DOHH2 (cell line): ENCODE measurements at regions not wholly inside any gene's neighbourhood (a gene's known extent, or its start where the extent isn't known, plus 50 kb on each side); places are given as distances from the start of the nearest gene placed in this dataset.

Source experiments
- H3F3A ChIP-seq: fragments of 200-600 bp; sonication (generic), shearing (Covaris generic); 2 replicates; pipeline ENCODE4 v1.6.0; 2016; ENCODE audit warnings: antibody characterized with exemption, mild to moderate bottlenecking; ENCODE audit not compliant: control insufficient read depth, insufficient read depth
- H3K27ac ChIP-seq: fragments of 200-600 bp; sonication (generic); 2 replicates; pipeline ENCODE4 v1.5.1; 2014; ENCODE audit warnings: low read depth, mild to moderate bottlenecking, low read length, moderate library complexity
- H3K27me3 ChIP-seq: fragments of 200-600 bp; sonication (generic); 2 replicates; pipeline ENCODE4 v1.6.1; 2014; ENCODE audit warnings: mild to moderate bottlenecking, low read length, mixed read lengths; ENCODE audit not compliant: control insufficient read depth
- H3K36me3 ChIP-seq: fragments of 200-600 bp; sonication (generic); 2 replicates; pipeline ENCODE4 v1.6.1; 2014; ENCODE audit warnings: mild to moderate bottlenecking, low read length, moderate library complexity, mixed read lengths; ENCODE audit not compliant: control insufficient read depth
- H3K4me1 ChIP-seq: fragments of 200-600 bp; sonication (generic); 2 replicates; pipeline ENCODE4 v1.6.1; 2014; ENCODE audit warnings: mild to moderate bottlenecking, low read length, mixed read lengths; ENCODE audit not compliant: control insufficient read depth
- H3K4me2 ChIP-seq: fragments of 200-600 bp; sonication (generic); 2 replicates; pipeline ENCODE4 v1.6.0; 2014; ENCODE audit warnings: mild to moderate bottlenecking, low read length, moderate library complexity
- H3K4me3 ChIP-seq: fragments of 200-600 bp; sonication (generic); 2 replicates; pipeline ENCODE4 v1.5.1; 2014; ENCODE audit warnings: mild to moderate bottlenecking, low read length, mixed read lengths
- H3K79me2 ChIP-seq: fragments of 200-600 bp; sonication (generic); 2 replicates; pipeline ENCODE4 v1.6.1; 2014; ENCODE audit warnings: mild to moderate bottlenecking, low read length, mixed read lengths; ENCODE audit not compliant: control insufficient read depth
- H3K9me2 ChIP-seq: fragments of 200-600 bp; sonication (generic); replicated peaks from 2 replicates; pipeline ENCODE4 v1.6.1; 2014; ENCODE audit warnings: mild to moderate bottlenecking, low read length, mixed read lengths; ENCODE audit not compliant: control insufficient read depth
- H3K9me3 ChIP-seq: fragments of 200-600 bp; sonication (generic); 2 replicates; pipeline ENCODE4 v1.6.1; 2014; ENCODE audit warnings: antibody characterized with exemption, low read length, mixed read lengths; ENCODE audit not compliant: control insufficient read depth, insufficient read depth
- H4K20me1 ChIP-seq: fragments of 200-600 bp; sonication (generic); 2 replicates; pipeline ENCODE4 v1.6.0; 2014; ENCODE audit warnings: low read depth, mild to moderate bottlenecking, antibody characterized with exemption, low read length, moderate library complexity; ENCODE audit not compliant: control insufficient read depth, insufficient read depth
- CTCF ChIP-seq: fragments of 200-600 bp; sonication (generic); IDR thresholded peaks from one replicate; pipeline ENCODE4 v1.5.1; 2014; ENCODE audit warnings: antibody characterized with exemption, mild to moderate bottlenecking, low read depth, low read length; ENCODE audit not compliant: poor library complexity, severe bottlenecking
- EZH2phosphoT487 ChIP-seq: fragments of 200-600 bp; sonication (generic); IDR thresholded peaks from 2 replicates; pipeline ENCODE4 v1.6.1; 2017; ENCODE audit warnings: borderline replicate concordance, mild to moderate bottlenecking, antibody characterized with exemption, low read length, moderate library complexity, mixed read lengths

- Histone ChIP-seq H3K27me3 (no peaks in the 10 kb centered on the region), H3K4me3 (peak overlapping the region; percentile 64), H3K27ac (peak overlapping the region; percentile 96), H3K9me3 (no peaks in the 10 kb centered on the region), H3F3A (peaks cover 40% of the 10 kb centered on the region), H3K36me3 (peaks cover under 1% of the 10 kb centered on the region; the same call in 1 of the 2 replicates), H3K9me2 (no peaks in the 10 kb centered on the region), H3K4me1 (peaks cover 85% of the 10 kb centered on the region), H3K4me2 (peak overlapping the region; percentile 83), H3K79me2 (no peaks in the 10 kb centered on the region), H4K20me1 (no peaks in the 10 kb centered on the region)
- no peak for TF ChIP-seq EZH2phosphoT487
- no peak for TF ChIP-seq CTCF
Measured at GRCh38 chr9:109967651-109968642, 187.9 kb downstream of the PALM2AKAP2 start.

- peaks cover 87% of the 10 kb centered on the region for H3K4me1 ChIP-seq
- no peaks in the 10 kb centered on the region for H3K9me2 ChIP-seq
- no peaks in the 10 kb centered on the region for H3K79me2 ChIP-seq
- no peaks in the 10 kb centered on the region for H3K27me3 ChIP-seq
- H3F3A ChIP-seq: peaks cover 40% of the 10 kb centered on the region
- H3K36me3 ChIP-seq: peaks cover 7% of the 10 kb centered on the region; the same call in 1 of the 2 replicates
- H3K4me2 ChIP-seq: peak overlapping the region; percentile 83
- H4K20me1 ChIP-seq: no peaks in the 10 kb centered on the region
- H3K27ac ChIP-seq: peak overlapping the region; percentile 96
- peak overlapping the region; percentile 64 for H3K4me3 ChIP-seq
- no peaks in the 10 kb centered on the region for H3K9me3 ChIP-seq
- TF ChIP-seq EZH2phosphoT487 (no peak), CTCF (peak; percentile 66)
Measured at GRCh38 chr9:109969011-109969410, 189.0 kb downstream of the PALM2AKAP2 start.

GRCh38 chr9:109969573-109970237 lies 189.7 kb downstream of the PALM2AKAP2 start:
- peaks cover 7% of the 10 kb centered on the region; the same call in 1 of the 2 replicates for H3K36me3 ChIP-seq
- peaks cover 94% of the 10 kb centered on the region for H3K4me1 ChIP-seq
- peaks cover 40% of the 10 kb centered on the region for H3F3A ChIP-seq
- H3K4me2 ChIP-seq: peak overlapping the region; percentile 83
- no peaks in the 10 kb centered on the region for H3K27me3 ChIP-seq
- no peaks in the 10 kb centered on the region for H3K9me3 ChIP-seq
- no peaks in the 10 kb centered on the region for H3K9me2 ChIP-seq
- H3K4me3 ChIP-seq: peak overlapping the region; percentile 64
- no peaks in the 10 kb centered on the region for H4K20me1 ChIP-seq
- peak overlapping the region; percentile 96 for H3K27ac ChIP-seq
- no peak for TF ChIP-seq EZH2phosphoT487
- TF ChIP-seq CTCF: no peak
- H3K79me2 ChIP-seq: no peaks in the 10 kb centered on the region
